ENCODE measurements at regions not wholly inside any gene's neighbourhood (a gene's known extent, or its start where the extent isn't known, plus 50 kb on each side); places are given as distances from the start of the nearest gene placed in this dataset.
"Not testable (repeated sequence)": the region's sequence is repeated elsewhere in the genome, so short reads cannot be mapped to it uniquely, and the experiment has no call there.

- DNase-seq (ENCODE audit: low read depth in 1 of 2, low spot score in 1 of 2), result no peak
Measured at GRCh38 chr1:38671221-38671620, 188.4 kb downstream of the RRAGC start.

- DNase-seq (ENCODE audit: low read depth in 1 of 2, low spot score in 1 of 2), result no peak
Measured at GRCh38 chr1:38670544-38671122, 188.9 kb downstream of the RRAGC start.

GRCh38 chr1:38667626-38668025 is 191.9 kb downstream of the RRAGC start:
- no peak for DNase-seq (ENCODE audit: low read depth in 1 of 2, low spot score in 1 of 2)

- DNase-seq (ENCODE audit: low read depth in 1 of 2, low spot score in 1 of 2), result no peak
Measured at GRCh38 chr1:38662126-38662525, 197.4 kb downstream of the RRAGC start.

- DNase-seq (ENCODE audit: low read depth in 1 of 2, low spot score in 1 of 2), result no peak
Measured at GRCh38 chr1:38658883-38659282, 200.7 kb downstream of the RRAGC start.

- DNase-seq (ENCODE audit: low read depth in 1 of 2, low spot score in 1 of 2), result no peak
Measured at GRCh38 chr1:38657873-38658272, 201.7 kb downstream of the RRAGC start.

GRCh38 chr1:38657207-38657840 is 202.2 kb downstream of the RRAGC start:
- DNase-seq (ENCODE audit: low read depth in 1 of 2, low spot score in 1 of 2), result no peak

GRCh38 chr1:38656726-38657125 is 202.8 kb downstream of the RRAGC start:
- DNase-seq (ENCODE audit: low read depth in 1 of 2, low spot score in 1 of 2), result no peak

- no peak for DNase-seq (ENCODE audit: low read depth in 1 of 2, low spot score in 1 of 2)
Measured at GRCh38 chr1:38652217-38652616, 207.4 kb downstream of the RRAGC start.

- DNase-seq (ENCODE audit: low read depth in 1 of 2, low spot score in 1 of 2), result no peak
Measured at GRCh38 chr1:38651669-38652068, 207.9 kb downstream of the RRAGC start.

GRCh38 chr1:38648417-38648816 is 211.2 kb downstream of the RRAGC start:
- DNase-seq (ENCODE audit: low read depth in 1 of 2, low spot score in 1 of 2), result no peak

- DNase-seq (ENCODE audit: low read depth in 1 of 2, low spot score in 1 of 2), result not testable (repeated sequence)
Measured at GRCh38 chr1:38647341-38647740, 212.2 kb downstream of the RRAGC start.

GRCh38 chr1:38644092-38644491 is 215.5 kb downstream of the RRAGC start:
- DNase-seq (ENCODE audit: low read depth in 1 of 2, low spot score in 1 of 2), result no peak

GRCh38 chr1:38641661-38642060 is 217.9 kb downstream of the RRAGC start:
- no peak for DNase-seq (ENCODE audit: low read depth in 1 of 2, low spot score in 1 of 2)

GRCh38 chr1:38640371-38640770 is 219.2 kb downstream of the RRAGC start:
- no peak for DNase-seq (ENCODE audit: low read depth in 1 of 2, low spot score in 1 of 2)

GRCh38 chr1:38628241-38628640 is 231.3 kb downstream of the RRAGC start:
- DNase-seq (ENCODE audit: low read depth in 1 of 2, low spot score in 1 of 2), result no peak

GRCh38 chr1:38625939-38626338 is 233.6 kb downstream of the RRAGC start:
- no peak for DNase-seq (ENCODE audit: low read depth in 1 of 2, low spot score in 1 of 2)

GRCh38 chr1:38624336-38625039 is 235.1 kb downstream of the RRAGC start:
- no peak for DNase-seq (ENCODE audit: low read depth in 1 of 2, low spot score in 1 of 2)

- no peak for DNase-seq (ENCODE audit: low read depth in 1 of 2, low spot score in 1 of 2)
Measured at GRCh38 chr1:38623529-38623928, 236.0 kb downstream of the RRAGC start.

GRCh38 chr1:38622197-38622596 is 237.4 kb downstream of the RRAGC start:
- no peak for DNase-seq (ENCODE audit: low read depth in 1 of 2, low spot score in 1 of 2)

GRCh38 chr1:38616846-38617245 is 242.7 kb downstream of the RRAGC start:
- DNase-seq (ENCODE audit: low read depth in 1 of 2, low spot score in 1 of 2), result no peak

- no peak for DNase-seq (ENCODE audit: low read depth in 1 of 2, low spot score in 1 of 2)
Measured at GRCh38 chr1:38615680-38616079, 243.9 kb downstream of the RRAGC start.

GRCh38 chr1:38614861-38615260 is 244.7 kb downstream of the RRAGC start:
- no peak for DNase-seq (ENCODE audit: low read depth in 1 of 2, low spot score in 1 of 2)
